ENCODE measurements at regions not wholly inside any gene's neighbourhood (a gene's known extent, or its start where the extent isn't known, plus 50 kb on each side); places are given as distances from the start of the nearest gene placed in this dataset.

GRCh38 chr4:65724973-65725372 lies 54.7 kb upstream of the EPHA5 start:
- no peak for TF ChIP-seq CTCF (IDR thresholded peaks at IDR 0.05)
- TF ChIP-seq POLR2AphosphoS5 (IDR thresholded peaks at IDR 0.05), result no peak
- TF ChIP-seq EP300 (IDR thresholded peaks at IDR 0.05), result no peak
- TF ChIP-seq POLR2A (IDR thresholded peaks at IDR 0.05), result no peak
